G401 (cell line): ENCODE measurements at regions not wholly inside any gene's neighbourhood (a gene's known extent, or its start where the extent isn't known, plus 50 kb on each side); places are given as distances from the start of the nearest gene placed in this dataset.

ENCODE experiments used
- DNase-seq: peaks from one replicate; pipeline ENCODE4 v3.0.0-alpha.2; 2015; ENCODE audit warnings: low spot score
- in situ Hi-C: cut with HindIII; loops from 2 replicates; pipeline ENCODE4 v1.10.0; 2016; ENCODE audit warnings: low sequenced_read_pairs, mixed read lengths

DNA sequence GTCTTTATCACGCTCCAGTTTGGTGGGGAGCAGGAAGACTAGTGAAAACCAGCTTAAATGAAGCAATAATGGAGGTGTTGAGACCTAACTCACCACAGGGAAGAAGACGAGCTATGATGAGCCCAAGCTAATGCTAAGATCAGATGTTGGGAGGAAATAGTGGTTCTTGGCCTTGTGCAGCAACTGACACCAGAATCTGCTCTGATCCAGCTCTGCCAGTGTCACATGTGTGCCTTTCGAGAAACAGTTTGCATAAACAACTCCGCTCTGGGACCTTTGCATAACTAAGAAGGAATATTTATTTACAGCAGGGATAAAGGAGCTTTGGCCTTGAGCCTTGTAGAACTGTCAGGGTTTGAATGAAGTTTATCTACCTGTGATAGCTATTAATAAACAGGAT, 369.4 kb upstream of the CCDC196 start:
- DNase-seq = no peak
- in situ Hi-C loops = no loop called here

DNA sequence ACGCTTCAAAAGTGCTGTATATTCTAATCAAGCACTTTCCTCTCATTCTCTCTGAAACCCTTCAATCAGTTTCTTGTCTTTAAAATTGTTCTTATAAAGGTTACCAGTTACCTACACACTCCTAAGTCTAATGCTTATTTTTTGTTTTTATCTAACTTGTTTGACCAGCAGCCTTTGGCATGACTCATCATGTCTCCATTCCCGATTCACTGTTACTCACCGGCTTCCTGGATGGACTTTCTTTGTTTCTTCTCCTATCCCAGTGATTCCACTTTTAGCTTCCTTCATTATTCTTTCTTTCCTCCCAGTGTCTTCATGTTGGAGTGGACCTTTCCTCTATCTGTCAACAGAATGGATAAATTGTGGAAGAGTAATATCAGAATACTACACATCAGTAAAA, 368.6 kb upstream of the CCDC196 start:
- no peak for DNase-seq

DNA sequence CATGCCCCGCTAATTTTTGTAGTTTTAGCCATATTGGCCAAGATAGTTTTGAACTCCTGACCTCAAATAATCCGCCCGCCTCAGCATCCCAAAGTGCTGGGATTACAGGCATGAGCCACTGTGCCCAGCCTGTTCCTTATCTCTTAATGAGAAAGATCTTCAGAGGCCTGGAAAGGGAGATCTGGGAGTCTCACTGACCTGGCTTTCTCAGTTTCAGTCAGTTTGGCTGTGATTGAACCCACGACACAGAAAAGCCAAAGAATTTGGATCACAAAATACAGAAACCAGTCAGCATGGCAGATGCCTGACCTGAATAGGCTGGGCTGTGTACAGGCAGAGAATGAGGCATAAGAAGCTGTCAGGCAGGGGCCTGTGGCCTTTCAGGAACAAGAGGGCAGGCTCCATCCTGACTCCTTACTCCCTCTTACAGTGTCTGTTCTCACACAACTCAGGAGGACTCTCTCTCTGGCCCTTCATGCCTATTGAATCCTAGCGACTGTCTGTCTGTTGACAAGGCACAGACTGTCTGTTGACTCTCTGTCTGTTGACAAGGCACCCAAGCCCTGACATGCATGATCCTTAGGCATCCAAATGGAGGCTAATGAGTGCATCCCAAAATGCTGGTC, 366.5 kb upstream of the CCDC196 start:
- no peak for DNase-seq
- in situ Hi-C loops = no loop called here

More for the DNA sequence above, 368.6 kb upstream of the CCDC196 start:
- in situ Hi-C loops = no loop called here

DNA sequence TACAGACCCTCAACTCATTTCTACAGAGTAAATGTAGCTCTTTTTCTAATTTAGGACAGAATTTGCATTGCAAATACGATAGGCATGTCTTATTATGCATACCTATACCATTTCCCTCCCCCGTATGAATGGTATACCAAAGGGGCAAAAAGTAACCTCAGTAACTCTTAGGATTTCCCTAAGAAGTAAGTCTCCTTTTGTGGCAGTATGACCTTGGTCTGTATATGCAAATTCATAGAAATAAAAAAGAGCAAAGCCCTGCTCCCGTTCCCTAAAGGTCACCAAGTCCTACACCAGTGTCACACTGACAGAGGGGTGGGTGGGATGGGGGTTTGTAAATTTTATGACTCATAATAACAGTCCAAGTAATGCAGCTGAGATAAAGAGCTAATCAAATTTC, 365.8 kb upstream of the CCDC196 start:
- in situ Hi-C loops = no loop called here
- DNase-seq = no peak

DNA sequence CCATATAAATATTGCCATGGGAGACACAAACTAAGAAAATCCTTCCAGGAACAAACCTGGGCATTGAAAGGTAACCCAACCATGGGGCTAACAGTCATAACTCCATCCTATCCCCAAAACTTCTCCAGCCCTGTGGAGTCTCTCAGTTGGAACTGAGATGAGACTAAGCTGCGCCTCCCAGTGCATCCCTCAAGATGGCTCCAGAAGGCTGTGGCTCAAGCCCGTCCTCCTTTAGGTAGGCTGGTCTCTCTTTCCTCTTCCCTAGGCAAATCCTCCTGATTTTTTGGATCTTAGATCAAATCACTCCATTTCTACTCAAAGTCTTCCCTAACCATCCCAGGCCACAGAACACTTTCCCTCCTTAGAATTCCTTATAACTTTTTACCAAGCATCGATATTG, 364.3 kb upstream of the CCDC196 start:
- in situ Hi-C loops = no loop called here
- no peak for DNase-seq

DNA sequence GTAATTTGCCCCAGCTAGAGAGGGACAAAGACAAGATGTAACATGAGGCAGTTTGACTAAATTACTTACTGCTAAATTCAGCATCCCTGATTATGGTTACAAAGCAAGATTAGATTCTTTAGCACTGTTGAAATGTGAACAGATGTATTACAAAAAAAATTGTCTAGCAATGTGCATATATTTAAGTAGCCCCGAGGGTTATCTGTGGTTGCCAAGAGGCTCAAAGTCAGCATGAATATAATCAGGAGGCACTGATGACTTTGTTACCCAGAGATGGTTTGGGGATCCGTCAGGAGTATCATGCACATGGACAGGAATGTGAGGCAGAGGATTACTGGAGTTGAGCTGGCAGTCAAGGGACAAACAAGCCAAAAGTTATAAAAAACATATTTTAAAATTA, 356.9 kb upstream of the CCDC196 start:
- no peak for DNase-seq
- in situ Hi-C loops = no loop called here

DNA sequence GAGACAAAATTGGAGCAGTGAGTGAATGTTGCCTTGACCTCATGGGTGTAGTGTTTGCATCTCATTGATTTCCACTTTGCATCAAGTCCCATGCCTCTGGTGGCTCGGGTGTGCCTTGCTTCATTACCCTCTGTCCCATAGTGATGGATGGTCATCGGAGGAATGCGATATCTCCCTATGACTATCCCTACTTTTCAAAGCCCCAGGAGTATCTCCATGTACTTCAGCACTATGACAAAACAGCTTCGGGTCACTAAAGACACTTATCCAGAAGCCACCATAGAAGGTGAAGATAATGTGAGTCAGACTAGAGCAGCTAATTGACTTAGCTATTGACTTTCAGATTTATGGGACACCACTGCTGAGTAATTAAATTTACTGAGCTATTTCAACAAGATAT, 355.1 kb upstream of the CCDC196 start:
- DNase-seq = no peak
- in situ Hi-C loops = no loop called here

DNA sequence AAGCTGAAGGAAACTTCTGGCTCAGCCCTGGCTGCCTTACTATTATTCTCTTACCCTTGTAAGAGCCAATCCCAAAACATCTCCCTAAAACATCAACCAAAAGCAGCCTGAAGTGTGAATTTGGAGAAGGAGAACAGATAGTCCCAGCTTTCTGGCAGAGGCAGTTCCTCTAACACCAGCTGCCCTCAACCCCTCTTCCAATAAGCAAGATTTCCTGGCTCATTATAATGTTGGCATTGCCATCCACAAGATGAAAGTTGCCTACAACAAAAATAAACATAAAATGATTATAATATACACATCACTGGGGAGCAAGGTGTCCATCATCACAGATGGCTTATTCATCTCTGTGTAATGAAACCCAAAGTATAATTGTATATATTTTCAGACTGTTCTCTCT, 352.5 kb upstream of the CCDC196 start:
- no peak for DNase-seq
- in situ Hi-C loops = no loop called here

DNA sequence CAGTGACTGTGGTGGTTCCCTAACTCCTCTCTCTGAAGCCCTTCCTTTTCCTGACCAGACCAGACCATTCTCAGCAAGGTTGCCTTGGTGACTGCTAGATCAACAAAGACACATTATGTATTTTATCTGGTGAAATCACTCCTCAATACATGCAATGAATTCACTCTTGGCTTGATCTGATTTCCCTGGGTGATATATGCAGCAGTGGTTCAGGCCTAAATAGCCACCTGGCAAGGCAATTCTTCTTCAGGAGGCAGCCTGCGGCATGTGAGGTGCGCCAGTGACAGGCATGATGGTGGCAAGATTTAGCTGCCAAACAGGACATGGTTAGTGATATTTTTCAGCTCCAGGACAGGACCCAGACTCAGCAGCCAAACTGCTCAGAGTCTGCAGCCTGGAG, 350.3 kb upstream of the CCDC196 start:
- in situ Hi-C loops = no loop called here
- no peak for DNase-seq

DNA sequence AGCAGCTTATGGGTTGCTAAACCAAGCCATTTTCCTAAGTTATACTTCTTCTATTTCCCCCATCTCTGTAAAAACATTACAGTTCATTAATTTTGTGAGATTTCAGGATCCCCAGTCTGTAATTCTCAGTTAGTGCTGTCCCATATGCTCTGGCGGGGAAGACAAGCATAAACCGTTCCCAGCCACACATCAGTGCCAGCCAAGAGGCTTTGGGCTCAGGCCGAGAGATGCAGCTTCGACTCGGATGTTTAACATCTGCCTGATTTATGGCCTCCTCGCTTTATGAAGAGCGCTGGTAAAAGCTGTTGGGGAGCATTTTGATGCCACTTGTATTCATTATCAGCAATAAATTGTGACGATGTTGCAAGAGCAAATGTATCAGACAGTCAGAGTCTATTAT, 349.1 kb upstream of the CCDC196 start:
- DNase-seq = no peak
- in situ Hi-C loops = no loop called here

DNA sequence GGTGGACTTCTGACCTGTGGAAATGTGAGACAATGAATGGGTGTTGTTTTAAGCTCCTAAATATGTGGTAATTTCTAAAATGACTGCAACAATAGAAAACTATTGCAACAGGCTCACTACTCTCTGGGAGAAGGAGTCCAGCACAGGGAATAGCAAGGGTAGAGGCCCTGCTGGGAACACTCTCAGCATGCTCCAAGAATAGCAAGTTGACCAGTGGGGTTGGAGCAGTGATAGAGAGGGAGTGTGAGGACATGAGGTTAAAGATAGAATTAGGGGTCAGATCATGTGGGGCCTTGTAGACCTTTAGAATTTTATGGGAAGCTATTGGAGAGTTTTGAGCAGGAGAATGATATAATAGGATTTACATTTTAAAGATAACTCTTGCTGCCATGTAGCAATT, 346.7 kb upstream of the CCDC196 start:
- in situ Hi-C loops = no loop called here
- DNase-seq = no peak

DNA sequence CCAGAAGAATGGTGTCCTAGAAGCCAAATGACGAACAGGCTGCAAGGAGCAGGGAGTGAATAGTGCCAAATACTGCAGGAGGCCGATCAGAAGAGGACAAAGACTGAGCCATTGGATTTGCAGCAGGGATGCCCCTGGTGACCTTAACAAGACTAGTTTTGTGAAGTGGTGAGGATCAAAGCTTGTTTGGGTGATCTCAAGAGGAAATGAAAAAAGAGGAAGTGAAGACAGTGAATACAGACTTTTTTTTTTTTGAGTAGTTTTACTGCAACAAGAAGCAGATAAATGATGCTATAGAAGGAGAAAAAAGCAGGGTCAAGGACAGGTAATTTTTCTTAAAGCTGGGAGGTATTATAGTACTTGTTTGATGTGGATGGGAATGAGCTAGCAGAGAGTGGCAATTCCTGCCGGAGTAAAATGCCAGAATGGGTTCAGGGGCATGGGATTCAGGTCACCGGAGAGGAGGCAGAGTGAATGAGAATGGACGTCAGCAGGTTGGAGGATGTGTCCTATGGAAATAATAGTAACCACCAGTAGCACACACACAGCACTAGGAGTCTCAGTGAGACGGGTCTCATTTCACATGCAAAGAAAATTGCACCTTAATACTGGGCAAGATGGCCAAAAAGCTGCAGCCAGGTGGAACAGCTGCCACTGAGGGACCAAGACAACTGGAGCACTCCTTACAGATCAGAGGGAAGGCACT, 345.8 kb upstream of the CCDC196 start:
- in situ Hi-C loops = no loop called here
- DNase-seq = no peak

DNA sequence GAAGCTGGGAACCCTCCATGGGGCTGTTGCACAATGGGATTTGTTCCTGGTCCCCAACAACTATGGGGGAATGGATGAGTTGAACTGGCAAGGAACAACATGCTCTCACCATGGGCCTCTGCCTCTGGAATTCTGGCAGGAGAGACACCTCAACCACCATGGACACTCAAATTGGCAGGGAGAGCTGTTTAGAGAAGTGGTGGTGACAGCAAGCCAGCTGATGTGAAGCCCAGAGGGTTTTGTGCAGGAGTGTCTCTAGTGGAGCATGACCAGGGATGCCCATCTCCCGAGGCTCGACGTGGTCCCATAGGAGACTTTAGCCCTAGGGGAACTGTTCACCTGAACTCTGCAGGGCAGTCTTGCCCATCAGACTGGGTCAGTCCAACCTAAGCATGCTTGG, 345.2 kb upstream of the CCDC196 start:
- in situ Hi-C loops = no loop called here
- DNase-seq = no peak

DNA sequence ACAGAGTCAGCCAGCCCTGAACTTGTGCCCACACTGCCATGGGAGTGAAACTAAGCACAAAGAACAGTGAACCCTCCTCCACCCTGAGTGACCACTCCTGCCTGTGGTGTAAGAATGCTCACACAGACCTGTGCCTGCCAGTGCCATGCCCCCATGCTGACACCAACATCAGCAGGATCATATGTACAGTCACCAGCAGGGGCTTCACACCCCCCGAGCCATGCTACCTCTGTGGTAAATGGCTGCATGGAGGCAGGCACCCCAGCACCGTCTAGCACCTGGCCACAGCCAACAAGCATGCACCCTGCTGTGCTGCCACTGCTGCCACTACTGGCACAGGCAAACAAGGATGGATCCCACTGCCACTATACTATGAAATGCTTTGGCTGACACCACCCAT, 344.4 kb upstream of the CCDC196 start:
- in situ Hi-C loops = no loop called here
- no peak for DNase-seq

DNA sequence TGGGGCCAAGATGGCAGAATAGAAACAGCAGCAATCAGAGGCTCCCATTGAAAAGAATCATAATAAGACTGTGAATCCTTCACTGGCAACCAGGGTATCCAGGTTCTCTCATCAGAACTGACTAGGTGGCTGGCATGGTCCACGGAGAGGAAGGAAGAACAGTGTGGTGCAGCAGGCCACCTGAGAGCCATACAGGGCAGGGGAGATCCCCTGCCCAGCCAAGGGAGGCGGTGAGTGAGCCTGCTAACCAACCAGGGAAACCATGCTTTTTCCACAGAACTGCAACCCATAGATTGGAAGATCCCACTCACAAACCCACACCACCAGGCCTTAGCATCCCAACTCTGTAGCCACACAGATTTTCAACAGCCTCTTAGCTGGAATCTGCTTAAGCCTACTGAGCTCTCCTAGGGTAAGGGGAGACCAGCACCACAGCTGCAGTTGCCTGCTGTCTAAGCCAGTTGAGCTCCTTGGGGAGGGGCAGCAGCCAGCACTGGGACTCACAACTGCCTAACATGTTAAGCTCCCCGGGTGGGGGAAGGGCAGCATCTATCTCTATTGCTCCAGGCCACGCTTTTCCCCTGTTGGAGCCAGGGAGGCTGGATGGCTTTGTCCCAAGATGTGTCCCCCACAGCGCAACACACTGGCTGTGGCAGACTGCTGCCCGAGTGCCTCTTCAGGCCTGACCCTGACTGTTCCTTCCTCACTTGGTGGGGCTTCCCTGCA, 342.6 kb upstream of the CCDC196 start:
- DNase-seq = no peak
- in situ Hi-C loops = no loop called here

DNA sequence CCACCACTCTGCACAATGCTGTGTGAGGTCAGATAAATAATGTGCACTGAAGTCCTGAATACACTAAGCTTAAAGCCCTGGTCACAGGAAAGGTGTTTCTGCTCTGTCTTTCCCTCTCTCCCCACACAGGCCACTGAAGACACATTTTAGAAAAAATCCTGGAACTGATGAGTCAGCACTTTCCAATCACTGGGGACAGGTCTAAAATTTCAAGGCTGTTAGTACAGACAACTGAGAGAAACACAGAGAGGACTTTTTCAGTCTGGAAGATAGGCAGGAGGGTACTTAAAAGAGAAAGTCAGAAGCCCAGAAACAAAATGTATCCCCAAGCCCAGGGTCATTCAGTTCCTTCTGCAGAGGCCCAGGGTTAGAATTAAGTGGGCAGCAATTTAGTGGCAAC, 333.9 kb upstream of the CCDC196 start:
- in situ Hi-C loops = no loop called here
- DNase-seq = no peak

DNA sequence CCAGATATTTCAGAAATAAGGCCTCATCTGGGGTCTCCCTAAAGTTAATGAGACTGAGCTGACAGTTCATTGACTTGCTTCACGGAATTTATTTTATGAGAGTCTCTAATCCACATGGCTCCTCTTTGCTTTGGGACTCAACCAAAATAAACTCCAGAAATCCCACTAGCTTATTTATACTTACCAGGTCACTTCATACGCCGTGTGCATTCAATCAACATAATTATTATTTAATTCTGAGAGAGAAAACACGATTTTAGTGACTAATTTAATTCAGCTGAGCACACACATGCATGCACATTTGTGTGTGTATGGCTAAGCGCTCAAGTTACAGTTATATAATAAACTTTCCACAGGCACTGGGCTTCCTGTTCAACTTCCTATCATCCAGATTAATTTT, 333.4 kb upstream of the CCDC196 start:
- no peak for DNase-seq
- in situ Hi-C loops = no loop called here

DNA sequence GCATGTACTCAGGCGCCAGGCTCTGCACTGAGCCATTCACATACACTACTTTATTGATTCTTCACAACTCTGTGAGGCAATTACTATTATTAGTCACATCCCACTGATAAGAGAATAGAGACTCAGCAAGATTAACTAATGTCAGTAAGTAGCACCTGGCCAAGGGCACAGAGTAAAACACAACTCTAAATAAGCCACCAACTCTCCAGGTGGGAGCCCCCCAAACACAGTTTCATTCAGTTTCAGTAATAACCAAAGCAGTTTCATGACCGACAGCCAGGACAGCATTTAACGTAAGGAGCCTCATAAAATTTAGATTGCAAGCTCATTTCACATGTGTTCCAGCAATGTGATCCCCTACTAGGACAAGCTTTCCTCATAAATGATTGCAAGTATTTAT, 323.1 kb upstream of the CCDC196 start:
- in situ Hi-C loops = no loop called here
- no peak for DNase-seq

DNA sequence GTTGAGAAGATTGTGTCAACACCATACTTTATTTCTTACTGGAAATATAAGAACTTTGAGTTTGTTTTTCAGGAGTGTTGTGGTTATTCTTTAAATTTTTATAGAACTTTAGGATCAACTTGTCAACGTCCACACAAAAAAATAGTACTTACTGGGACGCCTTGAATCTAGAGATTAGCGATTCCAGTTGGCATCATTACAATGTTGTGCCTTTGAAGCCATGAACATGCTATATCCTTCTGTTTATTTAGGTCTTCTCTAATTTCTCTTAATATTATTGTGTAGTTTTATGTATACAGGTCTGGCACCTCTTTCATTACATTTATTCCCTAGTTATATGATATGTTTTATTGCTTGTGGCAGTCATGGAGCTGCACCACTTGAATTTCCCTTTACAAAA, 320.8 kb upstream of the CCDC196 start:
- no peak for DNase-seq
- in situ Hi-C loops = no loop called here

DNA sequence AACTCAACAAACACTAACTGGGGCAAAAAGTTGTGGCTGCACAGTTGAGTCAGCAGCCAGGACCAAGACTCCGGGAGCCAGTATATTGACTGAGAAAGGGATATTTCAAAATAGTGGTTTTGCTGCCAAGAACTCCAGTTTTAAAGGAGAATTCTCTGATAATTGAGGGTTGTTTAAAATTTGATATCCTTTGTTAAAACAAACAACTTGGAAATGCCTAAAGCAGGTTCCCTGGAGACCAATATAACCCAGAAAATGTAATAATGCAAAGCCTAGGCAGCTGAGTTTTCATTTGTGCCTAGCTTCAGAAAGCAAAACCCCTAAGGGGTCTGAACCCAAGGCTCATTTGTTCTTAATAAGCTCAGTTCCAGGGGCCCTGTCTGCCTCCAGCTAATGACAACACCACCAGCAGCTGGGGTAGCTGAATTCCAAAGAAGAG, 311.7 kb upstream of the CCDC196 start:
- in situ Hi-C loops = no loop called here
- no peak for DNase-seq

DNA sequence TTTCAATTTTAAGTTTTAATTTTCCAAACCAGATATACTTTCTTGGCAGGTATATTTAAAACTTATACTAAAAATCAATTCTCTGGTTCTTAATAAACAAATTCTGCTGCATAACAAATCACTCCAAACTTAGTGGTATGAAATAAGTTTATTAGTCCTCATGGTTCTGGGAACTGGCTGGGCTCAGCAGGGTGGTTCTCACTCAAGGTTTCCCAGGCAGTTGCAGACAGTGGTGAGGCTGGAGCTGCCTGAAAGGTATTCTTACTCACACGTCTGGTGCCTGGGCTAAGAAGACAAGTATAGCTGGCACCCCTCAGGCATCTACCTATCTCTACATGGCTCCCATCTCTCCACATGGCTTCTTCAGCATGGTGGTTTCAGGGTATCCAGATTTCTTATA, 308.2 kb upstream of the CCDC196 start:
- in situ Hi-C loops = no loop called here
- DNase-seq = no peak
